ENCODE measurements at regions not wholly inside any gene's neighbourhood (a gene's known extent, or its start where the extent isn't known, plus 50 kb on each side); places are given as distances from the start of the nearest gene placed in this dataset.
"Not testable (repeated sequence)": the region's sequence is repeated elsewhere in the genome, so short reads cannot be mapped to it uniquely, and the experiment has no call there.

DNA sequence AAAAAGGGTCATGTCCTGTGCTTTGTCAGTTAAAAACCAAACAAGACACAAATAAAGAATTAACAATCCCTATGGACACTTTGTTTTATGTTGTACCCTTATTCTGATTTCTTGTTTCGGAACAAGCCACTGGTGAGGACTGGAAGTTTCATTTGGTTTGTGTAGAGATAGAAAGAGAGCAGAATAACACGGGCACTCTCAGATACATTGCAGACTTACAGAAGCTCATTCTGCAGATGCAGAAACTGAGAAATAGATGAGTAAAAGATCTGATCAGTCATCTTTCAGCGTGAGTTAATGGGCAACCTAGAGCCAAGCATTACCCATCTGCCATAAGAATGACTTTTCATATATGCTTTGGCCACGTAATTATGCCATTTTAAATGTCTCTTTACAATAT lies 407.6 kb downstream of the RAB38 start:
- DNase-seq (ENCODE audit: low read depth in 2 of 2), result no peak

GRCh38 chr11:87764075-87764474 lies 411.2 kb downstream of the RAB38 start:
- not testable (repeated sequence) for DNase-seq (ENCODE audit: low read depth in 2 of 2)

- DNase-seq (ENCODE audit: low read depth in 2 of 2), result no peak
Measured at GRCh38 chr11:87754685-87755084, 420.6 kb downstream of the RAB38 start.

DNA sequence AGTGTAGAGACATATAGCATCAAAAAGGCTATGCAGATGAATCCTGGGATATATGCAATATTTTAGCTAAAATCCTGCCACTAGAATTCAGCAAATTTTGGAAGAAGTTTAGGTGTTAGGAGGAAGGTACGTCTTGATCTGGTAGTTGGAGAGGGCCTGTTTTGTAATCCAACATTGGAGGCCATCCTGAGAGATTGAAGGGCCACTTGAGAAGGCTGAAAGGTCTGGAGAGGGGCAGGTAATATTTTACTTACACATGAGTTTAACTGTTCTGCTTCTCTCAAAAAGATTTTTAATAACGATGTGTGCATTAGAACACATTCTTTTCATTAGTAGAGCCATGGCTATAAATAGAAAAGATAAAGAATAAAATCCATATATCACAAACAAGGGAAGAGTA lies 422.1 kb downstream of the RAB38 start:
- no peak for DNase-seq (ENCODE audit: low read depth in 2 of 2)

DNA sequence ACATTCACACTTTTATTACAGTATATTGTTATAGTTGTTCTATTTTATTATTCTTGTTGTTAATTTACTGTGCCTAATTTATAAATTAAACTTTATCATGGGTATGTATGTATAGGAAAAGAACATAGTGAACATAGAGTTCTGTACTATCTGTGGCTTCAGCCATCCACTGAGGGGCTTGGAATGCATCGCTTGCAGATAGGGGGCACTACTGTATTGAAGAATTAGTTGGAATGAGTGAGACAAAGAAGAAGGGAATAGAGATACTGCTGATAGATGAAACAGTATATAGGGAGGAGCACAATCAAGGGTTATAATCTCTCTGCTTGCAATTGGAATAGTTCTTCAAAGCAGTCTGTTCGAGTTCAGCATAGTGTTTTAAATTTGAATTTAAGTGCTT lies 432.2 kb downstream of the RAB38 start:
- DNase-seq (ENCODE audit: low read depth in 2 of 2), result no peak

DNA sequence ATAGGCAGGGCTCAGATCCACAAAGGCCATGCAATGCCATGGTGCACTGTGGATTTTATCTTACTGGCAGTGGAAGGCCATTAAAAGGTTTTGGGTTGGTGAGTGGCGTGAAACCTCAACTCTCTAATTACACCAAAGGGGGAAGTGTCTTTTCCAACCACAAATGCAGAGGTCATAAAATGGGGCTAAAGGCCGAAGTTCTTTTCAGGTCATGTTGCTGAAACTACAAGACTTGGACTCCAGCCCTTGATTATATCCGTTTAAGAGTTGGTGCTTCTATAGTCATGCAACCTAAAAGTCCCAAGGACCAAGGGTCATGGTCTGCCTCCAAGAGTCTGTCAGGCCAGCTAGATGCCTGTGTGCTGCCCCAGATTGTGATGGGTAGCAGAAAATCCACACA lies 434.3 kb downstream of the RAB38 start:
- DNase-seq (ENCODE audit: low read depth in 2 of 2), result no peak

DNA sequence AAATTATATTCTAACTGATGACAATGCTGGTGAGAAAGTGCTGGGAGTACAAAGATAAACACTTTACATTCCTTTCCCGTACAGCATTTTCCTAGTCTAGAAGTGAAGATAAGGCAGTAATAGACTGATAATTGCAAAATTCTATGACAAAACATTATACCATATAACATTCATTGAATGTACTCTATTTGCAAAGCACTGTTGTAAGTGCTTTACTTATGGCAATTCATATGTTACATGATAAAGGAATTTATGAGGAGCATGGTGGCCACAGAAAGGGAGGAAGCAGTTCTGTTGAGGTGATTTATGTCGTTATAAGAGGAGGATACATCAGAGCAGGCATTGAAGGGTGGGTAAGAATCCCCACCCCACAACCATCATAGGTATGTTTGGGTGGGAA lies 434.8 kb downstream of the RAB38 start:
- DNase-seq (ENCODE audit: low read depth in 2 of 2), result no peak

DNA sequence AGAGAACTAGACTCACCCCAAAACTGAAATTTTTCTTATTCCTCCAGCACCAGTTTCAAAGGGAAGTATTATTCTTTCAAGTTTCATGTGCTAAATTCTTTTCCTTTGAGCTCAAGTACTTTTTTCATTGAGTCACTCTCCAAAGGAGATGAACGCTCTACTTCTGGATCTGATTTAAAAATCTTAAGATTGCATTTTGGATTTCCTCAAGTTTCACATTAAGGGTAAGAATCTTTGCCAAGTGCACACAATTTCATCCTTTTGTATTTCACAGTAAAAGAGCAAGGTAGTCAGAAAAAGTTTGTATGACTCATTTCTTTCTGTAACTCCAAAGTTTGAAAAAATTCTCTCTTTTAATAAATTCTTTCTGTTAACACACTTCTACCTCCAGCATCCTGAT lies 435.5 kb downstream of the RAB38 start:
- no peak for DNase-seq (ENCODE audit: low read depth in 2 of 2)

DNA sequence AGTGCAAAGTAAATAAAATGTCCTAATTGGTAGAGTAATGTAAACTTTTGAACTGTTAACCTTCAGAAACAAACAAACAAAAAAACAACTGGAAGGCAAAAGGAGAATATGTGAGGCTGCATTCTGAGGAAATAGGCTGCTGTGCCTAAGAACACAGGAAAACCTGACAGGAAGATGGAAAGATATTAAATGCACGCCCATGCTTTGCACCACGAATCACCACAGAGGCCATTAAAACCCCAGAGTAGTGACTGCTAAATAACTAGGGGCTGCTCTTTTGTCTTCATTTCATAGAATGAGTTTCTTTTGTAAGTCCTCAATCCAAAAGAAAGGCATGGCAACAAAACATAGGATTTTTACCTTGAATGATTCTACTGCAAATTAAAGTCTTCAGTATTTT lies 436.0 kb downstream of the RAB38 start:
- no peak for DNase-seq (ENCODE audit: low read depth in 2 of 2)

- no peak for DNase-seq (ENCODE audit: low read depth in 2 of 2)
Measured at GRCh38 chr11:87736928-87737327, 438.3 kb downstream of the RAB38 start.

GRCh38 chr11:87726506-87726905 lies 448.7 kb downstream of the RAB38 start:
- no peak for DNase-seq (ENCODE audit: low read depth in 2 of 2)

GRCh38 chr11:87724358-87724757 lies 450.9 kb downstream of the RAB38 start:
- DNase-seq (ENCODE audit: low read depth in 2 of 2), result no peak

- DNase-seq (ENCODE audit: low read depth in 2 of 2), result no peak
Measured at GRCh38 chr11:87722756-87723565, 452.3 kb downstream of the RAB38 start.

- DNase-seq (ENCODE audit: low read depth in 2 of 2), result no peak
Measured at GRCh38 chr11:87719326-87720073, 455.7 kb downstream of the RAB38 start.

GRCh38 chr11:87712802-87713202 lies 462.4 kb downstream of the RAB38 start:
- DNase-seq (ENCODE audit: low read depth in 2 of 2), result no peak

- DNase-seq (ENCODE audit: low read depth in 2 of 2), result no peak
Measured at GRCh38 chr11:87712391-87712790, 462.9 kb downstream of the RAB38 start.

GRCh38 chr11:87703589-87703988 lies 471.7 kb downstream of the RAB38 start:
- DNase-seq (ENCODE audit: low read depth in 2 of 2), result not testable (repeated sequence)

- DNase-seq (ENCODE audit: low read depth in 2 of 2), result no peak
Measured at GRCh38 chr11:87675993-87676392, 499.2 kb downstream of the RAB38 start.

GRCh38 chr11:87666730-87667129 lies 508.5 kb downstream of the RAB38 start:
- DNase-seq (ENCODE audit: low read depth in 2 of 2), result no peak

DNA sequence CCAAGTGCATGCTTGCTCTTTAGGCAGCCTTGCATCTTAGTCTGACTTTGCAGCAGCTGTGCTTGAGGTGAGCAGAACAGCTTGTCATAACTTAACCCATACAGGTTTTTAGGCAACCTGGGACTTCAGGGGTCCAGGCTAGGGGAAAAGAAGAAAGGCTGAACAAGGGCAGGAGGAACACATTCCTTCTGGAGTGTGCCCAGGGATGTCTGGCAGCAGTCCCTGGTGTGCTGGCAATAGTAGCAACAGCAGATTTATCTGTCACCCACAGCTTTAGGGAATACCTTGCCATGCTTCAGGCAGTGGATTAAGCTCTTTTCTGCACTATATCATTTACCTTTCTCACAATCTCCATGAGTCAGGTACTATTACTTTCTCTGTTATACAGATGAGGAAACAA lies 513.0 kb downstream of the RAB38 start:
- DNase-seq (ENCODE audit: low read depth in 2 of 2), result no peak

- DNase-seq (ENCODE audit: low read depth in 2 of 2), result no peak
Measured at GRCh38 chr11:87660926-87661660, 514.1 kb downstream of the RAB38 start.

GRCh38 chr11:87659807-87660206 lies 515.4 kb downstream of the RAB38 start:
- DNase-seq (ENCODE audit: low read depth in 2 of 2), result no peak

GRCh38 chr11:87645626-87646025 lies 529.6 kb downstream of the RAB38 start:
- DNase-seq (ENCODE audit: low read depth in 2 of 2), result no peak
